ENCODE measurements at regions not wholly inside any gene's neighbourhood (a gene's known extent, or its start where the extent isn't known, plus 50 kb on each side); places are given as distances from the start of the nearest gene placed in this dataset.
"Not testable (repeated sequence)": the region's sequence is repeated elsewhere in the genome, so short reads cannot be mapped to it uniquely, and the experiment has no call there.

DNA sequence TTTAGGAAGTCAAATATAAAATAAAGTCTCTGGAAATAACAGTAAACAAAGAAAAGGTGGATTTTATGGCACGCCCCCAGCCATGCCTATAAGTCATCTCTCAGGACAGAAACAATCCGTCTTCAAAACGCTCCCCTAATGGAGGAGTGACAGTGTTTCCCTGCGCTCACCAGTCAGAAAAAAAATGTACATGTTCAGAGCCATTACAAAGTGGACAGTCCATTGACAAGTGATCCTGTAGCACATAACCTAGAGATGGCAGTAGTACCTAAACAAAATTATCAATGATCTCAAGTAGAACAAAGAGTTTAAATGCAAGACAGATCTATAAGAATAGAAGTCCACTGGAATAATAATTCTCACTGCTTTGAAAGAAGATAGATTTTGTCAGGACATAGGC lies 891.7 kb upstream of the MIR17HG start:
- DNase-seq (ENCODE audit: low read depth in 2 of 2, low spot score in 1 of 2) = no peak

DNA sequence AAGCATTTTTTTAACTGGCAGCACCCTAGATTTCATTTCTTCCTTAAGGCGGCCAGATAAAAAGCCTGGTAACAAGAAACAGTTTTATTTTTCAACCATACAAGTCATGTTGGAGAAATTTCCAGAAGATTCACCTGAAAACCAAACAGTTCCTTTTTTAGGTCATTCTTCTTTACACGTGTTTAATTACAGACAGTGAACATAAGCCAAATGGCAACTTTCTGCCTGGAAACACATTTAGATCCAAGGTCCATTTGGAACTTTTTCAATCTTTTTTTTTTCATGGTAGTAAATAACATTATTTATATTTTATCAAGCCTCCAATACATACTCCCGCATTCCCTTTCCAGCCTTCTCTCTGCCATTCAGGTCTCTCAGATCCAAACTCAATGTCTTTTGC lies 886.1 kb upstream of the MIR17HG start:
- DNase-seq (ENCODE audit: low read depth in 2 of 2, low spot score in 1 of 2) = no peak

DNA sequence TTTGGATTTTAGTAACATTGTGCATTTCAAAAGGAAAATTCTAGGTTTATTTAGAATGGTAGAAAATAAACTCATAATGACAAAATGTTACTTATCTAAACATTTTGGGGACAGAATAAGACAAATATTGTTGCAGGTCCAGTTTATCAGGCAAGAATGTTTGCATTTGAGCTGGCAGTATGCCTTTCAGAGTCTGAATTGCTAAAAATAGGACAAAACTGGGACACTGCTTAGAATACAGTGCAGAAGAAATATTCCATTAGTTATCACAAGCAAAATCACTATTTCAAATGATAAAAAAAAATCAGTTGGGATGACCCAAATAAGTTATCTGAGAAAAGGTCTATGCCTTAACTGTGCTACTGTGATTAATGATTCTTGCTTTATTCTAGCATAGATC lies 870.3 kb upstream of the MIR17HG start:
- DNase-seq (ENCODE audit: low read depth in 2 of 2, low spot score in 1 of 2) = no peak

DNA sequence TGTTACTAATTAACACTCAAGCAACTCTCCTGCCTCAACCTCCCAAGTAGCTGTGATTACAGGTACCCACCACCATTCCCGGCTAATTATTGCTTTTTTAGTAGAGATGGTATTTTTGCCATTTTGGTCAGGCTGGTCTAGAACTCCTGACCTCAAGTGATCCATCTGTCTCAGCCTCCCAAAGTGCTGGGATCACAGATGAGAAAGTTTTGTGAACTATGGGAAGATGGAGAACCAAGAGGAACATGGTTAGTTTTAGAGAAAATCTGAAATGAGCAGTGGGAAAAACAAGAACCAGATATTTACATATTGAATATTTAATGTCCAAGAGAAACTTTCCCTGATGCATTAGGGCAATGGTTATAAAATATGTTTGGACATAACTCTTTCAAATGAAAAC lies 863.6 kb upstream of the MIR17HG start:
- no peak for DNase-seq (ENCODE audit: low read depth in 2 of 2, low spot score in 1 of 2)

DNA sequence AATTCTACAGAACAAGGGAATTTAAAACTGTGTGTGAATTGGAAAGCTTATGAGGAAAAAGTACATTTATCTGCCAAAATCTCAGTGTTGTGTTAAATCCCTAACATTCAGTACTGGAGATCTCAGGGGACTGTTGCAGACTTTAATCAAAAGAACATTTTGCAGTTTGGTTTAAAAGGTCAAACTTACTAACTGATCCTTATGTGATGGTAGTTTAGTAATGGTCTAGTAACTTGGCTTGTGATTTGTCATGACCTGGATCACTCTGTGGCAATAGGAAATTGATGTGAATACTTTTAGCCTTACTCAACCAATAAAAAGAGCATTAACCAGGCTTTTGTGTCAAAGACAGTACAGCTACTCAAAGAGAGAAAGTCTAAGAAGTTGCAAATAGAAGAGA lies 862.1 kb upstream of the MIR17HG start:
- no peak for DNase-seq (ENCODE audit: low read depth in 2 of 2, low spot score in 1 of 2)

DNA sequence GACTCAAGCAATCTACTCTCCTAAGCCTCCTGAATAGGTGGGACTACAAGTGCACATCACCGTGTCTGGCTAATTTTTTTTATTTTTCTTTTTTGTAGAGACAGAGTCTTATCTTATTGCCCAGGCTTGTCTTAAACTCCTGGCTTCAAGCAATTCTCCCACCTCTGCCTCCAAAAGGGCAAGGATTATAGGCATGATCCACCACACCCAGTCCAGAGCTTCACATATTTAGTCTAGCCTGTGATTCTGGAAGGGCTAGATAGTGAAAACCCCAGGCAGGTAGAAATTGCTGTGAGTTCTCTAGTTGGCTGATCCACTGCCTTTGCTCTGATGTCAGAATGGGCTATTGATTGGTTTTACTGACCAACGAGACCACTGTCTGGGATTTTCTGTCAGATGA lies 854.6 kb upstream of the MIR17HG start:
- no peak for DNase-seq (ENCODE audit: low read depth in 2 of 2, low spot score in 1 of 2)

DNA sequence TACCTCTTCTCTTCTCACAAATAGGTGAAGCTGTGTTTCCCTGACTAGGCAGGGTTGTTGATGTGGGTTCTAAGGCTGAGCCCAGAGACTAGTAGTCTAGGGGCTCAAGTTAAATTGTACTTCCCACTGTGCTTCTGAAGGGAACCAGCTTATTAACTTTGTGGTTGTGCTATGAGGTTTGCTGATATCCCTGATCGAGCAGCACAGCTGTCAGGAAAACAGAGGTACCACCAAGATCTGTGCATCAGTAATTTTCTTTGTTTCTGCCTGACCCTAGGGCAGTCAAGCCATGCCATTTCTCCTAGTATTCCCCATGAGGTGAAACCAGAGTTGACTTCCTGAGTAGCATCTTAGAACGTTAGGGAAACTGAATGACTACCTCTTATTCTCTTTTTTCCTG lies 853.8 kb upstream of the MIR17HG start:
- no peak for DNase-seq (ENCODE audit: low read depth in 2 of 2, low spot score in 1 of 2)

DNA sequence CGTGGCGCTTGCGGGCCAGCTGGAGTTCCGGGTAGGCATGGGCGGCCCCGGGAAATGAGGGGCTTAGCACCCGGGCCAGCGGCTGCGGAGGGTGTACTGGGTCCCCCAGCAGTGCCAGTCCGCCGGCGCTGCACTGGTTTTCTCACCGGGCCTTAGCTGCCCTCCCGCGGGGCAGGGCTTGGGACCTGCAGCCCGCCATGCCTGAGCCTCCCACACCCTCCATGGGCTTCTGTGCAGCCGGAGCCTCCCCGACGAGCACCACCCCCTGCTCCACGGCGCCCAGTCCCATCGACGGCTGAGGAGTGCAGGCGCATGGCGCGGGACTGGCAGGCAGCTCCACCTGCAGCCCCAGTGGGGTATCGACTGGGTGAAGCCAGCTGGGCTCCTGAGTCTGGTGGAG lies 852.6 kb upstream of the MIR17HG start:
- not testable (repeated sequence) for DNase-seq (ENCODE audit: low read depth in 2 of 2, low spot score in 1 of 2)

DNA sequence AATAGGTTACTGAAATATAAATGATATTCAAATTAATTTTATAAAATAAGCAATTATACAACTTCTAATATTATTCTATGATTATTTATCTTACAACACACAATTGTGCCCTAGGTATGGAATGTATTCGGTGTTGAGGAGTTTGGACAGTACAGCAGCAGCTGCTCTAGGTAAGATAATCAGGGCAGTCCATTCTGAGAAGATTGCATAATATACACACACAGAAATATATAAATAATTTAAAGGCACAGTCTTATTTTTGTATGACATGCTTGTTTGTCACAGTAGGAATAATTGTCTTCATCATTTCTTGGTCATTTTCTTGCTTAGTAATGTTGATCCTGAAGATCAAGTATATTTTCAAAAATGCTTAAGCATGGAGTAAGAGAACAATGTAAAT lies 849.4 kb upstream of the MIR17HG start:
- DNase-seq (ENCODE audit: low read depth in 2 of 2, low spot score in 1 of 2) = no peak

DNA sequence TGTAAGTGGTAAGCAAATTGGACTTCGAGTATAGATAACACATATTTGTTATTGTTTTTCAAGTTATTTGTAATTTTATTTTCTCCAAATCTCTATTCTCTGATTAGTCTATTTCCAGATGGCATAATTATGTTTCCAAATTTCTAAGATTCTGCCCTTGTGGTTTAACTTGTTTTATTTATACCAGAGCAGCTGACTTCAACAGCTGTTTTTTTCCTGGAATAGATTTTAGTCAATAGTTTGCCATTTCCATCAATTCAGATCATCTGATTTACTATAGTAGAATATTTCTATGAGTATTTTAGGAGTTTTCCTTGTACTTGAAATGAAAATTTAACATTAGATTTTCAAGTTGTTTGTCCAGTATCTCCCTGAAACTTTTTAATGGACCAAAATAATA lies 848.7 kb upstream of the MIR17HG start:
- DNase-seq (ENCODE audit: low read depth in 2 of 2, low spot score in 1 of 2) = no peak

DNA sequence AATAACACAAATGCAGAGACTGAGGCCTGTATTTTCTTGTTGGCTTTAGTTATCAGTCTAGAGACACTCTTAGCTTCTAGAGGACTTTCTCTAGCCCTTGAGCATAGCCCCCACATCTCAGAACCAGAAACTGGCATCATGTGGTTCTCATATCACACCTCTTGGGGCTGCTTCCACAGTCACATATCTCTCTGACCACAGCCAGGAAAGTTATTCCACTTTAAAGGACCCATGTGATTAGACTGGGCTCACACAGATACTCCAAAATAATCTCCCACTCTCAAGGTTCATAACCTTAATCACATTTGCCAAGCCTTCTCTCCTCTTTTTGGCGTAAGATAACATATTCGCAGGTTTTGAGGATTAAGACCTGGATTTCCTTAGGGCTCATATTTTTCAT lies 846.9 kb upstream of the MIR17HG start:
- DNase-seq (ENCODE audit: low read depth in 2 of 2, low spot score in 1 of 2) = no peak

DNA sequence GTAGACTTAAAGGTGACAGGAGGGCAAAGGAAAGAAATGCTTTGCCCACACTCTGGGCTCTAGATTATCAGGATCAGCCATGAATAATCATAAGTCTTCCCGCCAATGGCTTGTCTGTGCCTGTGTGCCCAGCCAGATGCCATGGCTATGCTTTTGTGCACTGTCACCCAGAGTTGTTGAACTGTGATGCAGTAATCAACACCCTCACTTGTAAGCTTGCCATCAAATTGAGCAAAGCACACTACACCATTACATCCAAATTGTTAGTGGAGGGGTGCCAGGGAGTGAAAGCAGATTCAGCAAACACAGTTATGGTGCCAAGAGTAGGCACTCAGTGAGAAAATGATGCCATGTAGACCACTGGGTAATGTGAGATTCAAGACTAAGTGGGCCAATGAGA lies 845.3 kb upstream of the MIR17HG start:
- DNase-seq (ENCODE audit: low read depth in 2 of 2, low spot score in 1 of 2) = no peak

DNA sequence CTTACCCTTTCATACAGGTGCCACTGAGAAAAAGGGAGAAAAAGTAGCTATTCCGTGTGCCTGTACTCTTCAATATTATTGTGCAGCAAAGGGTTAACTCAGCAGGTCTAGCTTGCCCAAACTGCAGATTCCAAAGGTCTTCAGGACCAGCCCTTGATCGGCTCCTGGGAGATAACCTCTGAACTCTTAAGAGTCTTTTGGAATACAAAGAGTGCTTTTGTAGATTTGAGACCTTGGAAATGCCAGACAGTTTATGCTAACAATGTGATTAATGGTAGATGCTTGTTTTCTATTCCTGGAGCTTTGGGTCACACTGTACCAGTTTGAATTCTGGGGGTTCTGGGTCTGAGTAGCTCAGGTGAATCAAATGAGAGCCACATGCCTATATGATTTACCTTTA lies 844.7 kb upstream of the MIR17HG start:
- no peak for DNase-seq (ENCODE audit: low read depth in 2 of 2, low spot score in 1 of 2)

DNA sequence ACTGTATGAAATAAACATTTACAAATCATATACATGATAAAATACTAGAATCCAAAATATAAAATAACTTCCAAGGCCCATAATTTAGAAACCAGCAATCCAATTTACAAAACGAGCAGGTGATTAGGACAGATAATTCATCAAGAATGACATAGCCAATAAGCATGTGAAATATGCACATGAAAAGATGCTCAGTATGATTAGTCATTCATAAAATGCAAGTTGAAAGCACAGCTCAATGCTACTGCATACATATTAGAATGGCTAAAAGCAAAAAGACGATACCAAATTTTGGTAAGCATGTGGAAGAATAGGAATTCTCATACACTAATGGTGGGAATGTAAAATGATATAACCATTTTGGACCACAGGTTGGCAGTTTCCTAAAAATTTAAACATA lies 837.2 kb upstream of the MIR17HG start:
- DNase-seq (ENCODE audit: low read depth in 2 of 2, low spot score in 1 of 2) = no peak

DNA sequence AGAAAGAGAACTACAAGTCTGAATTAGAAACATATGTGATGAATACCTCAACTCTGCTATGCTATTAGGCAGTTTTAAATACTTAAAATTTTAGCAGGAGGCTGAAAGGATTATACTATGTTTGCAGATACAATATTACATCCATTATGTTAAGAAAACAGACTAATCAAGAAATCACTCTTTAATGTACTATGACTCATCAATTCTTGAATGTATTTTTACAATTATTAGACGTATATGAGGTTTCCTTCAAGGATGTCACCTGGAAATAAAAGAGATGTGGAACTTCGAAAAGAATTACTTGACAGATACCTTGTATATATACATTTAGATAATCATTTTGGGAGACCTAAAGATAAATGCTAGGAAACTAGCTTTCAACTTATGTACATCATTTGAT lies 835.6 kb upstream of the MIR17HG start:
- no peak for DNase-seq (ENCODE audit: low read depth in 2 of 2, low spot score in 1 of 2)

DNA sequence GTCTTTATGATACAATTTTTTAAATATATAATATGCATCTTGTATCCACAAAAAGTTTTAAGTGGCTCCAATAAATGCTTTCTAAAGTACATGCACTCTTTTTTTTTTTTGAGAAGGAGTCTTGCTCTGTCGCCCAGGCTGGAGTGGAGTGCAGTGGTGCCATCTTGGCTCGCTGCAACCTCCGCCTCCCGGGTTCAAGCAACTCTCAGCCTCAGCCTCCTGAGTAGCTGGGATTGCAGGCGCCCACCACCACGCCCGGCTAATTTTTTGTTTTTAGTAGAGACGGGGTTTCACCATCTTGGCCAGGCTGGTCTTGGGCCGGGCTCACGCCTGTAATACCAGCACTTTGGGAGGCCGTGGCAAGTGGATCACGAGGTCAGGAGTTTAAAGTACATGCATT lies 832.8 kb upstream of the MIR17HG start:
- not testable (repeated sequence) for DNase-seq (ENCODE audit: low read depth in 2 of 2, low spot score in 1 of 2)

DNA sequence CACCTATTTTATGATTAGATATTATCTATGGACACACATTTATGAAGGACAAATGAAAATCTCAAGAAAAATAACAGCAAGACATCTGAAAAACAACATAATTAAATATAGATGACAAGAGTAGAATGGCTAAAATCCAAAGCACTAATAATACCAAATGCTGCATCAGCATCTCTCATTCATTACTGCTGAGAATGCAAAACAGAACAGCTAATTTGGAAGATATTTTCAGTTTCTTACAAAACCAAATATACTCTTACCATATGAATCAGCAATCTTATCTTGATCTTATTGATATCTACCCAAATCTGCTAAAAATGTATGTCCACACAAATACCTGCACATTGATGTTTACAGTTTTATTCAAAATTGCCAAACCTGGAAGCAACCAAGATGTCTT lies 829.1 kb upstream of the MIR17HG start:
- no peak for DNase-seq (ENCODE audit: low read depth in 2 of 2, low spot score in 1 of 2)

DNA sequence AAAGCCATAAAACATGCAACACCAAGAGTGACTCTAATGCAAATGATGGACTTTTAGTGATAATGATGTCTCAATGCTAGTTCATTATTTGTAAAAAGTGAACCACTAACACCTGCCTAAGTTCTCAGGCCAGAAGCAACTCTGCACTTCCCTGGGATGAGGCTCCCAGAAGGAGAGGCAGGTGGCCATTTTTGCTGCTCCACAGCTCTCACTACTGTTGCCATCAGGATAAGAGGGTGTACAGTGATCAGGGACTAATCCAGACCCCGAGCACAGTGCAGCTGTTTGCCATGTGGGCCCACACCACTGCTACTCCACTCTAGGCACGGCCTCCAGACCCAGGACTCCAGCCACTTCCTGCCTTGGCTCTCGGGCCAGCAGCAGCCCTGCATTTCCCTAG lies 828.3 kb upstream of the MIR17HG start:
- DNase-seq (ENCODE audit: low read depth in 2 of 2, low spot score in 1 of 2) = no peak

DNA sequence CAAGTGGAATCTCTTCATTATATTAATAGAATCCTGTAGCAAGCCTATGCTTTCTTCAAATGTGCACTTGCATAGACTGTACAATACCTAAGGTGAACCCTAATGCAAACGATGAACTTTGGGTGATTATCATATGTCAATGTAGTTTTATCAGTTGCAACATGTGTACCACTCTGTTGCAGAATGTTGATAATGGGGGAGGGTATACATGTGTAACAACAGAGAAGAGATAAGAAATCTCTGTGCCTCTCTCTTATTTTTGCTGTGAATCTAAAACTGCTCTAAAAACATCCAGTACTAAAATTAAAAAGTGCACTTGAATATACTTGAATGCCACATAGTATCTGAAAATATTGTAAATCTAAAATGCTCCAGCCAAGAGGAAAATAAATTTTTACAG lies 820.8 kb upstream of the MIR17HG start:
- no peak for DNase-seq (ENCODE audit: low read depth in 2 of 2, low spot score in 1 of 2)

DNA sequence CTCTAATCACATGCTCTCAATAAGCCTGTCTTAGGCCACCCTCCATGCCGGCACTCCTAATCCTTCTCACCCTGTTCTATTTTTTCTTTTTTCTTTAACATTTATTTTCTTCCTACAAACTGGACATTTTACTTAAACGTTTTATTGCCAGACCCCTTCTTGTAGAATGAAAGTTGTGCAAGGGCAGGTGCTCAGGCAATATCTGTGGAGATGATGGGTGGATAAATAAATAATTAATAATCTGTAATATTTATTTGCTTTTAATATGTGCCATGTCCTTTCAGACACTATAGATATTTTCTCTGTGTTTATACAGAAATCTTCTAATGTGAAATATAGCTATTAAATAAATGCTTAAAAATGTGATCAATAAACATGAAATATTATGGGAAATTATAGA lies 815.7 kb upstream of the MIR17HG start:
- DNase-seq (ENCODE audit: low read depth in 2 of 2, low spot score in 1 of 2) = no peak

DNA sequence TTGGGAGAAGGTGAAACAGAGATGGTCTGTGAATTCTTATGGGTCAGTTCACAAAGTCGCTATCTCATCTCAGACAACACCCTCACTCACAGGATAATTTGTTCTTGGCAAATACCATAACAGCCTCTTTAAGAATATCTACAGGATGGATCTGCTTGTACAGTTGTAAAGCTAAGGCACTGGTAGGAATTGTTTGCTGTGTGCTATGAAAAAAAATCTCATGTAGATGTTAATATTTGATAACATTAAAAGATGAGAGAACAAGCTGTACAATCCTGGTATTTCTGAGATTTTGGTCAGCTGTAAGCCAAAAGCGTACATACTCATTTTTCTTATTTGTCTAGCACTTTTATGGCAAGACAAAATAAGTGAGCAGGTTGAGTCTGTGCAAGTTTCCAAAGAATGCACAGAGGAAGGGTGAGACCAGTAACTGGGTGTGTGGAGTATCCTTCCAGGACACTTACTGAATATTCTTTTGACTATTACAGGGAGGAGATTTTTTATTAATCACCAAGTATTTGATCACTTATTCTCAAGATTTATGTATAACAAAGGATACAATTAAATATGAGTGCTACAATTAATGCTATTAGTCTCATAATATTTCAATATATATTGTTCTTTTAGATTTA lies 814.5 kb upstream of the MIR17HG start:
- DNase-seq (ENCODE audit: low read depth in 2 of 2, low spot score in 1 of 2) = no peak

DNA sequence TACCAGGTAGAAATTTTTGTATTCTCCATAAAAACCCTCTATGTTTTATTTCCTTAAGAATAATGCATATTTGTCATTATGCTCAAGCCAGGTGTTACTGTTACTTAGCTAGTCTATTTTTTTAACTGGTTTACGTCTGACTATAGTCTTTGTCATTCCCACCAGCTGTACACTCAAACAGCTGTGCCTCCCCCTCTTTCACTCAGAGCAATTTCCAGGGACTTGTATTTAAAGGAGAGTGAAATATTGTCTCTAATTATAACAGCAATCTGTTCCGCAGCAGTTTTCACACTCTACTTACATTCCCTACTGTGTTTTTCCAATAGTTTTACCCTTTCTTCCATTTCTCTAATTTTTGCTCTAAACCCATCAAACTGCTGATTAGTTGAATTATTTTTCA lies 813.6 kb upstream of the MIR17HG start:
- no peak for DNase-seq (ENCODE audit: low read depth in 2 of 2, low spot score in 1 of 2)

DNA sequence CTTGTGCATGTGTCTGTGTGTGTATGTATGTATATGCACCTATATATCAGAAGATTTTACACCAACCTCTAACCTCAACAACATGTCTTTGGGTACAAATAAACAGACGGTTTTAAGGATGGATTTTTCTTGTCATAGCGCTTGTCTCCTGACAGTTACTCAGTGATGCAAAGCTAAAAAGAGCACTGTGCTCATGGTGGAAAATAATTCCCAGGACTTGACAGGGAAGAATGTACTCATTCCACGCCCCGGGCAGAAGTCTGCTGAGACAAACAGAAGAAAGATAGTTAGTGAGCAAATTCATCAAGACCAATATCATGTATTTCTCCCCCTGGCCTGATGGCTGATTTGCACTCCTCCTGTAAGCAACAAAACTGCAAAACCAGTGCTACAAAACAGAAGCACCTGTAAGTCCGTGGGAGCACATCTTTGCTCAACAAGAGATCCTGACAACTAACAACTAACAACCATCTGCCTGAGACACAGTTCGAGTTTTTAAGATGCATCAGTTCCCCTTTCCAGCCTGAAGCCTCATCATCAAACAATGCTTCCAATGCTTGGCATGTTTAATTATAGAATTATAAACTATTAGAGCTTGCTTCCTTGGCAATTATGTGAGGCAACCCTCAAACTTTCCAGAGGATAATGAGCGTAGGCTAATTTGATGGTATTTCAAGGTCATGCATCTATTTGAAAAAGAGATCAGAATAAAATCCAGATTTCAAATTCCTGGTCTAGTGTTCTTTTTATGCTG lies 812.7 kb upstream of the MIR17HG start:
- DNase-seq (ENCODE audit: low read depth in 2 of 2, low spot score in 1 of 2) = no peak
